HS-27A (cell line): ENCODE measurements at regions not wholly inside any gene's neighbourhood (a gene's known extent, or its start where the extent isn't known, plus 50 kb on each side); places are given as distances from the start of the nearest gene placed in this dataset.

Experiments used
- DNase-seq: peaks from one replicate; pipeline ENCODE4 v3.0.0-alpha.2; 2012; ENCODE audit warnings: low read depth, missing footprints

DNA sequence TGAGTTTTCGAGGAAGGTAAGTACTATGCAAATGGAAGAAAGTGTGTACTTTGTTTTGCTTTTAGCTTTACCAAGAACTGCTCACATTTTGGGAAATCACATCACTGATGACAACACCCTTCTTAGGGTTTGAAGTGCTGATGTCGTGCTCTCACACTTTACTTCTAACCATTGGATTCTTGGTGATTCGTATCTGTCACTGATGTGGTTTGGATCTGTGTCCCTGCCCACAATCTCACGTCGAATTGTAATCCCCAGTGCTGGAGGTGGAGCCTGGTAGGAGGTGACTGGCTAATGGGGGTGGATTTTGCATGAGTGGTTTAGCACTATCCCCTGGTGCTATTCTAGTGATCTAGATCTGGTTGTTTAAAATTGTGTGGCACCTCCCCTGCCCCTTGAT, 75.4 kb upstream of the RGMA start:
- DNase-seq = no peak

DNA sequence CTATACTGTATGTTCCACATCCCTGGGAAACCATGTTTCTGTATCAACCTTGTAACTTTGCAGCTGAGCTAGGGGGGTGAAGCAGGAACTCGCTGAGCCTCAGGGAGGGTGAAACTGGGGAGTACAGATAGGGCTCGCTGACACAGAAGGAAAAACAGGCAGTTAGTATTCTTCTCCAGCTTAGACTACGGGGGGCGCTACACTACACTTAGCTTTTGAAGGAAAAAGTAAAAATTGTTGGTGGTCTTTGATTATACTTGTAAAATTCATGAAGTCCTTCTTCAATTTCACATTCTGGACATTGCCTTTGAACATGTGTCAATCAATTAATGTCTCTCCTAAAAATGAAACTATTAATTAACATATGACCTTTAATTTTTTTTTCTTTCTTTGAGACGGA, 73.5 kb upstream of the RGMA start:
- DNase-seq = no peak

DNA sequence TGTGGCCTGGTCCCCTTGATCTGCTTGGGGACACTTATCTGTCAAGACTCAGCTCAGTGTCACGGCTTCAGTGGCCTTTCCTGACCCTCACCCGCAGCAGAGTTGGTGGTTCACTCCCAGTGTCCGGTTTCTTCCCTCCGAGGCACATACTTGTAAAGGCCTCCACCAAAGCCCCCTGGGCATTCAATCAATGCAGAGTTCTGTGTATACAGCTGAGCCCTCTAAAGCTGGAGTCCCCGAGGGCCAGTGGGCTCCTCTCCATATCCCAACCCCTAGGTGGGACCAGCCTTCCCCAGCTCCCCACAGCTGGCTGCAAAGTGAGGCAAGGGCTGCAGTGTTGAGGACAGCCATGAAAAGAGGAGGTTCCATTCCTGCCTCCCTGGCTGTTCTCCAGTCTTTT, 70.9 kb upstream of the RGMA start:
- no peak for DNase-seq

DNA sequence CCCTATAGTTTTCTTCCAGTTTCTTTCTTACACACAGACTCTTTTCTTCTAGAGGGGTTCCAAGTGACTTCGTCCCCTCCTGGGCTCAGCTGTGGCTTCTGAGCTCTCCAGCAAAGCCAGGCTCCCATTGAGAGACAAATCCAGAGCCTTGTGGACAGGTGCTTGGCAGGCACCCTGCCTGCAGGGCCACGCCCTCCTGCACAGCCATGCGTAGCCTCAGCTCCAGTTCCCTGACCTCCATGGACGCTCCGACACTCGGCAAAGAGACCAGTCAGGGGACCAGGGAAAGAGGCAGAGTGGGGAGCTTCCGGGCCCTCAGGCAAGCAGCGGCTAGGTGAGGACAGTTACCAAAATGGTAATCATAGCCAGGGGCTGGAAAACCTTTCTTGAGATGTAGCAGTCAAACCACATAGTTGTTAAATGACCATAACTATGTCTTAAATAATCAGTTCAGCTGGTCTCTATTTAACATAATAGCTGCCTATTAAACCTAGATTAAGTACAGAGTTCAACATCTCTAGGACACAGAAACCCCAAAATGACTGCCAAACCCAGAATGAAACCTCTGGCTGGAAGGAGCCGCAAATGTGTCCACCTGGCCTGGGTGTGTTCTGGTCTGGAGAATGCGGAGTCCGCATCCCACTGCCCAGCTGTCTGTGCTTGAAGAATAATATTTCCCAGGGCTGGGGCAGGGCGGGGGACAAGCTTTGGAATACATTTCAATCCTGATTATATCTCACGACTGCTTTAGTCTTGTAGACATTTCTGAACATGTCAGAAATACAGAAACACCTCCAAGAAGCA, 69.3 kb upstream of the RGMA start:
- DNase-seq = no peak

DNA sequence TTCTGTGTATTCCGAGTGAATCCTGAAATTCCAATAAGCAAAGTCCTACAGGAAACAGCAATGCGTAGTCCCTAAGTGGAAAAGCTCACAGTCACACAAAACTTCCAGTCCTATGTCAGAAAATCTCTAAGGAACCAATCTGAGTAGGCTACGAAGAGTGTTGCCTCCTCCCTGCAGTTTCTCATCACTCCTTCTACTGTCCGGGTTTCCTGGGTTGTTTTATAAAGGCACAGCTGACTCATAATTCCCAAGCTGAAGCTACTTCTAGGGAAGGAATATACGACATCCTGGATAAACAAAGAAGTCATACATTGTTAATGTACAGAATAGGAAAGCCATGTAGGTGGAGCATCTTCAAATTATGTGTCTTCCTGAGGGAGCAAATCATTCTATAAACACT, 65.7 kb upstream of the RGMA start:
- no peak for DNase-seq

DNA sequence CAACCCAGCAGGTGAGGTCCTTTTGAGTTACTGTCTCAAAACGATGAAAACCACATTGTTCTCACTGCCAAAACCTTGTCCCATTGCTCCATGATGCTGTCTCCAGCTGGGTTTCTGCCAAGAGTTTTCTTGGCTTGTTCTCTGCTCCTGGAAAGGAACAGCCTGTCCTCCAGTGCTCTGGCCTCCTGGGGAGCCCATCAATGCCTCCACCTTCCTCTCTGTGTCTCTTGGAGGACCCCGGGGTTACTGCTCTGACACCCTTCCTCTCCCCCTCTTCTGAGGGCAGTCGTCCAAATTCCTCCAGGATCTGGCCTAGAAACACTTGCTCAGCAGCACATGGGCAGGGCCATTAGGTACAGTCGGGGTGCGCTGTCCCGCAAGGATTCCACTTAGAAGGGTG, 63.9 kb upstream of the RGMA start:
- no peak for DNase-seq

DNA sequence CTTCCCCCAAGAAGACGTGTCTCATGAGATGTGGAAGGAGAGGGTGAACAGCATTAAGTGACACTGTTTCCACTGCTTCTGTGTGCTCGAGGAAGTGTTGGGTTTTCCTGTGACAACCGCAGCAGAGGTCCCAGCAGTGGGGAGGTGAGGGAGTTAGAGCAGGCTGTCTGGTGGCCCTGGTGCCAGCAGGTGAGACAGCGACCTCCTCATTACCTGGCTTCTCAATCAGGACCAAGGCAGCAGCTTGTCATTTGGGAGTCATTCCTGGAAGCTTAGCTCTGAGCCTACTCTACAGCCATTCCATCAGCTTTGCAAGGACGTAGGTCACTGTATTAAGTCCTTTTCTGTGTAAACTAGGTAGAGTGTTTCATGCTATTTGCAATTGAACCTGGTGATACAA, 63.3 kb upstream of the RGMA start:
- DNase-seq = no peak

DNA sequence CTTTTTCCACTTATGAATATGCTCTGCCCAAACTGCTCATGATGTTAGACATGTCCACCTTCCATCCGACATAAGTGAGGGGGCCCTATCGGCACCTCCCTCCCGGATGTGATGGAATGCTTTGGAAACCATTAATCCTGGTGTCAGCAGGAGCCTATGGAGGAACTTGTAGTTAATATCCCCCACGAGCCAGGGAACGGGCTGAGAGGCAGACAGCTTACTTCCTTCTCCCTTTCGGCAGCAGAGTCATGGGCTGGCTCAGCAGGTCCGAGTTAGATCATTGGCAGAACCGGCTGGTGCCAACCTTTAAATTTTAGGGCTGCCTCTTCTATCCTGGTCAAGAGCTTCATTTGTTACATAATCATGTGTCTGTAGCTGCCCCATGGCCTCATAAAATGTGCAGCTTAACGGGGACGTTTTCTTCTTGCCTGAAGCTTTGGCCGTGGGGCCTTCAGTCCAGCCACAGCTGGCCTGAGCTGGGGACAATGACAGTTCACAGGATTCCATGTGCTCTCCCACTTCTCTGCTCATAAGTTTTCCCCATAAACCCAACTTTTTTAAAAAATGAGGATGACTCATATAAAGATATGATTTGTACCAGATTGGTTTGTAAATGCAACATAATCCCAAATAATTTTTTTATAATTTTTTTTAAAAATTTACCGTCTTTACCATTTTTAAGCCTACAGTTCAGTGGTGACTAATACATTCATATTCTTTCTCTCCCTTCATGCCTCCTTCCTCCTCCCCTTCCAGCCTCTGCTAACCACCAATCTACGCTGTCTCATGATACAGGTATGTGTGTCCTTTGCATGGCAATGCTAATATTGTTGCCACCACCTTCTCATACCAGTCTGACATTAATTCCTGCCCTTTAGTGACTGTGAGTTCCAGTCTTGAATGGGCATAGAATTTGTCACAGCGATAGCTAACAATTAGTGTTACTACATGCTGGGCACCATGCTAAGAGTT, 62.2 kb upstream of the RGMA start:
- DNase-seq = no peak

DNA sequence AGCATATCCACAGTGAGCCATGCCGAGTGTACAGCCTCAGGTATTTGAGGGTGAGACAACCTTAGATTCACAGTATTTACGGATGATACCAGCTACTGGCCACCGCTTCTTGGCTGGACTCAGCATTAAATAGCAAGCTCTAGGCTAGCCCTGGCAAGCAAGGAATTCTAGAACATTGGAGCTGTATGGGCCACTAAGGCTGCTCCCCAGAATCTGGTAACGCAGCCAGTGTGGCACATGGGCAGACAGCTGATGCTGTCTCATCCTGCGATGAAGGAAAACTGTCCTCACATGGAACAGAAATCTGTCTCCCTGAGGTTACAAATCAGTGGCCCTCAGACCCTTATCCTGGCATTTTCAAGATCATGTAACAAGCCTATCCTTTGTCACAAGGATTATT, 57.6 kb upstream of the RGMA start:
- DNase-seq = no peak

DNA sequence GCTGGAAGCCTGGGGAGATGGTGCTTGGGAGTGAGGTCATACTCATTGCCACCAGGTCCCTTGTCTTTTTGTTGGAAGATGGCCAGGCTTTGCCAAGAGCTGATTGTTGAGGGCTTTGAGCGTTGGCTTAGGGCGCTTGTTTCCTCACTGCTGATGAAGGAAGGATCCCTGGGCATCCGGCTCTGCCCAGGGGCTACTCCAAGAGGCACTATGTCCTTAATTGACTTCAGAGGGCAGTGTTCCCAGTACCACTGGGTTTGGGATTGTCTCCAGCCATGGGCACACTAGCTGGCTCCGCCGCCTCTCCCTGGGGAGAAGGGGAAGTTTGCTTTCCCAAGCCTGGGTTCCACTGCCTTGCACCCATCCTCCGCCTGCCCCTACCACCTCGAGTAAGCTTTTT, 57.2 kb upstream of the RGMA start:
- no peak for DNase-seq

DNA sequence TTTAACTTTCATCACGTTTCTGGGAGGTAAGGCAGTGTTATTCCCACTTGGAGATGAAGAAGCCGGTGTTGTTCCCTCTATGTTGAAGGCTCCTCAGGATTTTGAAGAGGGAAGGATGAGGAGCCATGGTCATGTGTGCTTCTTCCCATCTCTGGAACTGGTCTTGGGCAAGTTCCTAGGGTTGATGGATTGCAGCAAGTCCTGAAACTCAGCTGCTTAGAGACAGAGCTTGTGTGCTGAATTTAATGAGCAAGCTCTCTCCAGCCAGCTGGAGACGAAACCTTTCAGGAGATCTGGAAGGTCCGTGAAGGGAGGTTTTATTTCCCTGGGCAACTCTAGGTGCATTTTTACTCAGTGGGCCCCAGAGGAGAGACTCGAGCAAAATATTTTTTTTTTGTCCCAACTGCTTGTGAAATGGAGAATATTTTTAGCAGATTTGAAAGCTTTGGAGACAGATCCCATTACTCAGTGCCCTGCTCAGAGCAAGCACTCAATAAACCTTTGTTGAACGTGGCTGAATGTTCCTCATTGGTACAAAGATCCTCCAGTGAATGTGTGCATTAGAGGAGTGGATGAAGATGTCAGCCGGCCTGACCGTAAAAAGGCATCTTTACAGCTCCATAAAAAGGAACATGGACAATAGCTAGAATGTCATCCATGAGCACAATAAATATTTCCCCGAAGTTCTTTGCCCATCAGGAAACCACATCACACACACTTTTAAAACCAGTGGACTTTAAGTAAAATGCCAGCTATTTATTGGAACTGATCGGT, 55.6 kb upstream of the RGMA start:
- DNase-seq = no peak

DNA sequence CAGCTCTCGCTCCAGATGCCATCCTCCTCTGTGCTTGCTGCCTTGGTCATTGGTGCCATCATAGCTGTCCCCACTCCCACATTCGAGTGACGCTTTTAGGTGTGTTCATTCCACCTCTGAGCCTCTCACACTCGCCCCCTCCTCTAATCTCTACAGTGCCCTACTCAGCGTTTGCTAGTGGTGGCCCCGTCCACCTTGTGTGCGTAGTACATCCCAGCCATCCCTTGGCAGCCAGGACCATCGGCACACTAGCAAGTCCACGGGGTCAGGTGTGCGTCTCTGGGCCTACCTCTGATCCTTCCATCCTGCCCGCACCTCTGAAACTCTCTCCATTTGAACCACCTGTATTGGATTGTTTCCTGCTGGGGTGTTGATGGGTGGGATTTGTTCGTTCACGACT, 54.2 kb upstream of the RGMA start:
- DNase-seq = no peak

DNA sequence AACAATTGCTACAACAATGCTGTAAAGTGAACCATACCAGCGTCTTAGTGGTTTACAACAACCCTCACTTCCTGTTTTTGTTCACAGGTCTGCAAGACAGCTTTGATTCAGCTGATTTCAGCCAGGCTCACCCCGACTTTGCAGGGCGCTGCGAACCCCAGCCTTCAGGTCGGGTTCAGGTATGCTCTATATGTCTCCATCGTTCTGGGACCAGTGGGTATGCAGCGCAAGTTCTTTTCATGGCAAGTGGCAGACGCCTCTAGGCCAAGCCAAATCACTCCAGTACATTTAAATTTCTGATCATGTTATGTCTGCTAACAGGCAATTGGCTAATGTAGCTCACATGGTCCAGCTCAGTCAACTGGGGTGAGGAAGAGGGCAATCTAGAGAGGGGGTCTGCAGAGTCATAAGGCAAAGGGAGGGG, 52.4 kb upstream of the RGMA start:
- DNase-seq = no peak

DNA sequence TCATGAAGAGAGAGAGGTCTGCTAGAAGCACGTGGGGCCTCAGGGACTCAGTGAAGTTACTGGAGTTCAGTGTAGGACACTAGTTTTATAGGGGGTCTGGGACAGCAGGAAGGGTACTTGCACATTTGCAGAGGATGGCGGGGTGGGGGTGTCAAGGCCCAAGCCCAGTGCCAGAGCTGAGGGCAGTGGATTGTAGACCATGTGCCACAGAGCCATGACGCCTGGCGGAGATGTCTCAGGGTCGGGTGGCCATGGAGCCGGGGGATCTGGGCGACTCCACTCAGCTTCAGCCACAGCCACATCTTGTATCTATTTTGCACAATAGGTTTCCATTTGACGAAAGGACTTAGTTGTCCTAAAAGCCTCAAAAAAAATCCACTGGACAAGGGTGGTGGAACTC, 50.4 kb upstream of the RGMA start:
- no peak for DNase-seq

DNA sequence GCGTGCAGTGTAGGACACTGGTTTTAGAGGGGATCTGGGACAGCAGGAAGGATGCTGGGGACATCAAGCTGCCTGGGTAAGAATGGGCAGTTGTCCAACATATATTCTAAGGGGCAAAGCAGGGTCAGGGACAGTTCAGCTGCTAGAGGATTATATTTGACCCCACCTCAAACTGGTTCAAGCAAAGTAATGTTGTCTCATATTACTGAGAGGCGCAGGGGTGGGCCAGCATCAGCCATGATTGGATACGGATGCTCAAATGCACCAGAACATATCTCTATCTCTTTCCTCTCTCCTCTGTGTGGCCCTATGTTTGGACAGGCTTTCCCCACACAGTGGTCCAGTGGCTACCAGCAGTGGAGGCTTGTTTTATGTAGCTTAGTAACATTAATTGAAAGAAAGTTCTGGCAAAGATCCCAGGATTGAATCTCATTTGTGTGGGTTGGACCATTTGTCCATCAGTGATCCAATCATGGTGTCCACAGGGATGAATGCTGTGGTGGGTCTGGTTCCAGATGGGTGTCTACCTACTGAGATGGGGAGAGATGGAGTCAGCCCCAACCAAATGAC, 49.8 kb upstream of the RGMA start:
- no peak for DNase-seq
